GM21786 (cell line): ENCODE measurements at regions not wholly inside any gene's neighbourhood (a gene's known extent, or its start where the extent isn't known, plus 50 kb on each side); places are given as distances from the start of the nearest gene placed in this dataset.
"Not testable (repeated sequence)": the region's sequence is repeated elsewhere in the genome, so short reads cannot be mapped to it uniquely, and the experiment has no call there.

ENCODE experiments used
- ATAC-seq: cut with Tn5 transposase; IDR thresholded peaks from one replicate; pipeline ENCODE4 v1.9.1; 2021; ENCODE audit not compliant: unreplicated experiment

- no peak for ATAC-seq
Observed at GRCh38 chr10:33965795-33966581, 631.5 kb upstream of the NRP1 start.

- no peak for ATAC-seq
Observed at GRCh38 chr10:33963729-33964128, 629.3 kb upstream of the NRP1 start.

DNA sequence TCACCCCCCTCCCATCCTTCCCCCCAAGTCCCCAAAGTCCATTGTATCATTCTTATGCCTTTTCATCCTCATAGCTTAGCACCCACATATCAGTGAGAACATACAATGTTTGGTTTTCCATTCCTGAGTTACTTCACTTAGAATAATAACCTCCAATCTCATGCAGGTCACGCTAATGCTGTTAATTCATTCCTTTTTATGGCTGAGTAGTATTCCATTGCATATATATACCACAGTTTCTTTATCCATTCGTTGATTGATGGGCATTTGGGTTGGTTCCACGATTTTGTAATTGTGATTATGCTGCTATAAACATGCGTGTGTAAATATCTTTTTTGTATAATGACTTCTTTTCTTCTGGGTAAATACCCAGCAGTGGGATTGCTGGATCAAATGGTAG lies 621.9 kb upstream of the NRP1 start:
- not testable (repeated sequence) for ATAC-seq

DNA sequence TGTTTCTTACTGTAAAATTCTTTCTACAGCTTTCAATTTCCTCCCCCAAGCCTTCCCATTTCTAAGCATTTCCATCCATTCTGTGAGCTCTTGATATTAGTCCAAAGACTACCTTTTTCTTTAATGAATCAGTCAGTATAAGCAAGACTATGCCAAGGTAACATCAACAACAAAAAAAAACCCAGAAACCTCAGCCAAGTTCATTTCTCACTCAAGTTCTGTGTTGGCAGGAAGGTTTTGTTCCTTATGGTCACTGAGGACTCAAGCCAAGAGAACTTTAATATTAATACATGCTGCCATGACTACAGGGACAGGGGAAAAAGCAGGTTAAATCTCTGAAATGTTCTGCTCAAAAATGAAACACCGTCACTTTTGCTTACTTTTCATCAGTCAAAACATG lies 621.2 kb upstream of the NRP1 start:
- no peak for ATAC-seq

- ATAC-seq: no peak
Observed at GRCh38 chr10:33952692-33953360, 618.4 kb upstream of the NRP1 start.

DNA sequence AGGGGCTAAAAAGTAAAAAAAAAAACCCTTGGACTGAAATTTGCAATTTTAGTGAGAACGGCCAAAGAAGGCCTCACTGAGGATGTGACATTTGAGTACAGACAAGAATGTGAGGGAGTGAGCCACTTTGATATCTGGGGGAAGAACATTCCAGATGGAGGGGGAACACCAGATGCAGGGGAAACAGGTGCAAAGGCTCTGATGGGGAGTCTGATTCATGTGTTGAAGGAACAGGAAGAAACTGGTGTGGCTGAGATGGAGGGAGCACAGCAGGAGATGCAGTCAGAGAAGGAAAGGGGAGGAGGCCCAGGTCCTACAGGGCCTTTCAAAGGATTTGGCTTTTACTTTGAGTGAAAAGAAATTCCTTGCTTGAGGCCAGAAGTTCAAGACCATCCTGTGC lies 615.7 kb upstream of the NRP1 start:
- ATAC-seq: no peak

DNA sequence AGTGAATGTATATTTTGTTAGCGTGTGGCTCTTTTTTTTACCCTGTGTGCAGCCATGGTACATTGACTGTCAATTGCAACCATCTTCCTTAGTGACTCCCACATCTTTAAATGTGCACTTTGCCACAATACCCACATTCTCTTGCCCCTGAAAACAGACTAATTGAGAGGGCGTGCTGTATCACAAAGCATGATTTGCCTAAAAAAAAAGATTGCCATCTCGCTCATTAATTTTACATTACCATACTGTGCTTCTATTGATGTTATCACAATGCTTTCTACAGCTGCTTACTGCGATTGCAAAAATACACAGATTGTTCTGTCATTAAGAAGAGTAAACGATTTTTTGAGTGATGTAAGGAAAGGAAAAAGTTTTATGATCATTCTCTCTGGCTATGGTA lies 613.1 kb upstream of the NRP1 start:
- ATAC-seq: no peak

DNA sequence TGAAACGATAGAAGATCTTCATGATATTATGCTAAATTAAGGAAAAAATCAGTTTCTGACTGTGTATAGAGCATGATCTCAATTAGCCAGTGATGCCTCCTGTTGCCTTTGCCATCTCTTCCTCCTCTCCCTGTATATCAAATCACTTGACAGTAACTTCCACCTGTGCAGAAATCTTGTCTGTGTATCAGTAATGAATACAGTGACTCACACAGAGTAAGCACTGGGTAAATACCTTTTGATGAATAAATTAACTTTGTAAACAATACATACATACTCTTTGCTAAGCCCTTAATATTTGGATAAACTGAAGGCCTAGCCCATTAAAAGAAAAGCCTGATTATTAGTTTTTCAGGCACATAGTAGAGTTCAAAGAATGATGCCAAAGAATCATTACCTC lies 610.6 kb upstream of the NRP1 start:
- no peak for ATAC-seq

GRCh38 chr10:33942508-33942907 lies 608.0 kb upstream of the NRP1 start:
- ATAC-seq: no peak

GRCh38 chr10:33939892-33940291 lies 605.4 kb upstream of the NRP1 start:
- no peak for ATAC-seq

DNA sequence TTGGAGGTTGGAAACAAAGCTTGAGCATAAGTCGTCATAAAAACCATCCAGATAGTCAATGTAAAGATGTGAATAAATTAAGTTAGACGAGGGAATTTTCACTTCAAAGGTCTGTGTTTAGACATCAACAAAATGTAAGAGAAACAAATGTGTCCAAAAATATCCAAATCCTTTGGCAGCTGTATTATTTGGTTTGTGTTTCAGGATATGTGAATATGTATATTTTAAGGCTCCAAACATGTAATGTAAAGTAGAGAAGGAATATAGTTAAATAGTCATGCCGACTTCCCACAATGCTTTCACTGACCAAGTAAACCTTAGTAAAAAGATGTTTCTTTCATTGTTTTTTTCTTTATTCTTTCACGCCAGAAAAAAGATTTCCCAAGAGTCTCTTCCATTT lies 604.9 kb upstream of the NRP1 start:
- ATAC-seq: no peak

- no peak for ATAC-seq
Observed at GRCh38 chr10:33938001-33938400, 603.5 kb upstream of the NRP1 start.

DNA sequence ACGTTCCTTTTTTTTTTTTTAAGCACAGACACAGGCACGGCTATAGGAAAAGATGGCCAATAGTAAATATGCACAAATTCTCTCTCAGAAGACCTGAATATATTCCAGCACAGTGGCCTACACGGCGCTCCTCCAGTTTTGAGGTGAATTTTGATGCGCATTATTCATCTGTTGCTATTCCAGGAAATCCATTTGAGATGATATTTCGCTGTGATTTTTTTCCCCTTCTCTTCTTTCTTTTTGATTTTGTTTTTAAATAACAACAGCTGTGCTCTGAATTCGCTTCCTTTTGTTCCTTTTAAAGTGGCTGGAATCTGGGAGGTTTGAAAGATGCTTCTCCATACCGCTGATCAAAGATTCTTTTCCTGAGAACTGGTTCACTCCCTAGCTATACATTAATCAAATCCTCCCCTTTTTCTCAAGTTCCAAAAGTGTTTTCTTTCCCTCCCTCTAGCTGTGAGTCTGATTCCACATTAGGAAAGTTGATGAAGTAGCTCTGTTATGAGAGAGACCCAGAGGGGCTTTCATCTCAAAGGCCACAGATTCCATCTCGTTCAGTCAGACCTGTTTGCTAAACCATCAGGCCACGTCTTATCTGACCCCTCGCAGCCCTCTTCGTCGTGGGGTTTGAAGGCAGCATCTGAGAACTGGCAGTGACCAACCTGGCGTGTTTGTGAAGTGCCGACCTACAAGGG lies 602.7 kb upstream of the NRP1 start:
- ATAC-seq: no peak

- ATAC-seq: no peak
Observed at GRCh38 chr10:33935350-33935749, 600.9 kb upstream of the NRP1 start.

DNA sequence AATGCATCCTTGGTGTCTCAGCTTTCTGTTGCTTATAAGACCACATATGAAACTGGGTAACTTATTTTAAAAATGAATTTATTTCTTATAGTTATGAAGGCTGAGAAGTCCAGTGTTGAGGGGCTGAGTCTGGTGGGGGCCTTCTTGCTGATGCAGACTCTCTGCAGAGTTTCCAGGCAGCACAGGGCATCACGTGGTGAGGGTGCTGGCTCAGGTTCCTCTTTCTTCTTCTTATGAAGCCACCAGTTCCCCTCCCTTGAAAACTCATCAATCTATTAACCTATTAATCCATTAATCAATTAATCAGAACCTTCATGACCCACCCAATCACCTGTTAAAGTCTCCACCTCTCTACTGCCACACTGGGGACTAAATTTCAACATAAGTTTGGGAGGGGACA lies 595.6 kb upstream of the NRP1 start:
- ATAC-seq: no peak

GRCh38 chr10:33927347-33927746 lies 592.9 kb upstream of the NRP1 start:
- ATAC-seq: no peak

DNA sequence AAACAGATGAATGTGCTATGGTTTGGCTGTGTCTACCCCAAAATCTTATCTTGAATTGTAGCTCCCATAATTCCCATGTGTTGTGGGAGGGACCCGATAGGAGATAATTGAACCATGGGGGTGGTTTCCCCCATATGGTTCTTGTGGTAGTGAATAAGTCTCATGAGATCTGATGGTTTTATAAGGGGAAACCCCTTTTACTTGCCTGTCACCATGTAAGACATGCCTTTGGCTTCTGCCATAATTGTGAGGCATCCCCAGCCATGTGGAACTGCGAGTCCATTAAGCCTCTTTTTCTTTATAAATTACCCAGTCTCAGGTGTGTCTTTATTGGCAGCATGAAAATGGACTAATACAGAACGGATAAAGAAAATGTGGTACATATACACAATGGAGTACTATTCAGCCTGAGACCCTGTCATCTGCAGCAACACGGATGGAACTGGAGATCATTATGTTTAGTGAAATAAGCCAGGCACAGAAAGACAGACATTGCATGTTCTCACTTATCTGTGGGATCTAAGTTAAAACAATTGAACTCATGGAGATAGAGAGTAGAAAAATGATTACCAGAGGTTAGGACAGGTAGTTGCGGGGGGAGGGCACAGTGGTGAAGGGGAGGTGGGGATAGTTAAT lies 587.6 kb upstream of the NRP1 start:
- no peak for ATAC-seq

GRCh38 chr10:33920351-33920750 lies 585.9 kb upstream of the NRP1 start:
- ATAC-seq: no peak

DNA sequence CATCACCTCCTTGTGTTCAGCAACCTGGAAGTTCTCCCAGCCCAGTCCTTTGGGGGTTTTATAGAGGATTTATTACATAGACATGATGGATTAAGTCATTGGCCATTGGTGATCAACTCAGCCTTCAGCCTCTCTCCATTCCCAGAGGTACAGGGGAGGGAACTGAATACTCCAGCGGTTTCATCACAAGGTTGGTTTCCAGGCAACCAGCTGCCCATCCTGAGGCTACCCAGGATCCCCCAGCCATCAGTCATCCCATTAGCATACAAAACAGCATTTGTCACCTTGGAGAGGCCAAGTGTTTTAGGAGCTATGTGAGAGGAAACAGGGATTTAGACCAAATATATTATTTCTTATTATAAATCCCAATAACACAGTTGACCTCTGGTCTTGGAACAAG lies 584.8 kb upstream of the NRP1 start:
- no peak for ATAC-seq

GRCh38 chr10:33917069-33917780 lies 582.8 kb upstream of the NRP1 start:
- ATAC-seq: no peak

- no peak for ATAC-seq
Observed at GRCh38 chr10:33914746-33915145, 580.3 kb upstream of the NRP1 start.
